Skeletal muscle tissue (tissue), 3 donors: ENCODE measurements at regions not wholly inside any gene's neighbourhood (a gene's known extent, or its start where the extent isn't known, plus 50 kb on each side); places are given as distances from the start of the nearest gene placed in this dataset.
"Not testable (repeated sequence)": the region's sequence is repeated elsewhere in the genome, so short reads cannot be mapped to it uniquely, and the experiment has no call there.

ENCODE experiments used
- H3K27ac ChIP-seq: one replicate; pipeline ENCODE4 v1.7.0; 2013; ENCODE audit warnings: mild to moderate bottlenecking, low read depth, low read length, inconsistent platforms
- H3K27me3 ChIP-seq, 3 donors: one replicate each; pipeline ENCODE4 v1.7.0; 2013; ENCODE audit warnings: low read length in 3 of 3; ENCODE audit not compliant: control insufficient read depth in 3 of 3, insufficient read depth in 3 of 3
- H3K36me3 ChIP-seq, 3 donors: one replicate each; pipeline ENCODE4 v1.7.0; 2013; ENCODE audit warnings: low read length in 3 of 3; ENCODE audit not compliant: control insufficient read depth in 3 of 3, insufficient read depth in 3 of 3
- H3K4me1 ChIP-seq, 3 donors: one replicate each; pipeline ENCODE4 v1.7.0; 2013; ENCODE audit warnings: low read length in 3 of 3, mild to moderate bottlenecking in 3 of 3; ENCODE audit not compliant: control insufficient read depth in 3 of 3, insufficient read depth in 3 of 3
- H3K4me3 ChIP-seq, 3 donors: one replicate each; pipeline ENCODE4 v1.7.0; 2013; ENCODE audit warnings: low read length in 3 of 3
- H3K9ac ChIP-seq, 3 donors: one replicate each; pipeline ENCODE4 v1.7.0; 2013; ENCODE audit warnings: low read length in 3 of 3, mild to moderate bottlenecking in 3 of 3, moderate library complexity in 2 of 3, low read depth in 1 of 3
- H3K9me3 ChIP-seq, 3 donors: one replicate each; pipeline ENCODE4 v1.7.0; 2013; ENCODE audit warnings: low read length in 3 of 3; ENCODE audit not compliant: control insufficient read depth in 3 of 3
- donor health status: Osteomylitis.

DNA sequence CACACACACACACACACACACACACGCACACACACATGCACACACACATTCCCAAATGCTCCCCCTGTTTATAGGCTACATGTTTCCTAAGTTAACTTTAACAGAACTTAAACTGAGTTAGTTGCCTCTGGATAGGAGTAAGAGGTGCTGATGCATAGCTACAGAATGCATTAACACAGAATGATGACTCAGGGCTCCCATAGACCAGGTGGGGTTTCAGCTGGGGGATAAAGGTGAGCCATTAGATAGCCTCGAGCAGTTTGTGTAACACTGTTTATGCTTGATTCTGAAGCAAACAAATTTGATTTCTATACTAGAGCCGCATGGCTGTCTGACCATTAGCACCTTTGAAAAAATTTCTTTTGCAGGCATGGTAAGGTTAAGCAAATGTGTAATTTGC lies 741.0 kb downstream of the PLCL1 start:
- no peaks in the 10 kb centered on the region for H3K36me3 ChIP-seq
- no peak overlapping the region for H3K4me3 ChIP-seq
- no peaks in the 10 kb centered on the region for H3K4me1 ChIP-seq
- H3K27me3 ChIP-seq: no peaks in the 10 kb centered on the region
- no peak overlapping the region for H3K27ac ChIP-seq
- no peak overlapping the region for H3K9ac ChIP-seq
- no peaks in the 10 kb centered on the region for H3K9me3 ChIP-seq

DNA sequence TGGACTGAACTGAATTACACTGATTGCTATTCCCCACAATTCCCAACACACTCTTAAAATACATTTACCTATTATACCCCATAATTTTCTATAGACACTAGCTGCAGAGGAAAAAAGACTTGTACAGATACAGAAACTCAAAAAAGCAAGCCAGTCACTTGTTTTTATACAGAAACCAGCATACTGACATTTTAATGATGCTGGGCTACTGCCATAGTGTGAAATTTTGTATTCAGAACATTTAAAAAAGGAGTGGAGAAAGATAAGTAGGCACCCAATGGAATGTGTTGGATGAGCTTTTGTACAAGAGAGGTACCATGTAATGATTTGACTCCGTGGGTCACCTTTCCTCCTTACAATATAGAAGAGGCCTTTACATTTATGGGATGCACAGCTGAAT lies 740.1 kb downstream of the PLCL1 start:
- H3K9ac ChIP-seq: no peak overlapping the region
- no peaks in the 10 kb centered on the region for H3K4me1 ChIP-seq
- H3K9me3 ChIP-seq: no peaks in the 10 kb centered on the region
- H3K27ac ChIP-seq: no peak overlapping the region
- no peaks in the 10 kb centered on the region for H3K36me3 ChIP-seq
- H3K4me3 ChIP-seq: no peak overlapping the region
- H3K27me3 ChIP-seq: no peaks in the 10 kb centered on the region

DNA sequence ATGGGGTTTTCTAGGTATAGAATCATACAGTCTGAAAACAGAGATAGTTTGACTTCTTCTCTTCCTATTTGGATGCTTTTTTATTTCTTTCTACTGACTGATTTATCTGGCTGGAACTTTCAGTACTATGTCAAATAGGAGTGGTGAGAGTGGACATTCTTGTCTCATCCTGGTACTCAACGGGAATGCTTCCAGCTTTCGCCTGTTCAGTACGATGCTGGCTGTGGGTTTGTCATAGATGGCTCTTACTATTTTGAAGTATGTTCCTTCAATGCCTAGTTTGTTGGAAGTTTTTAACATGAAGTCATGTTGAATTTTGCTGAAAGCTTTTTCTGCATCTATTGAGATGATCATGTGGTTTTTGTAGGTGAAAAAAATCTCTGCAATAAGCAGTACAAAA lies 730.4 kb downstream of the PLCL1 start:
- Histone ChIP-seq H3K27ac (no peak overlapping the region), H3K4me3 (no peak overlapping the region), H3K9ac (no peak overlapping the region)

GRCh38 chr2:198525211-198525969 lies 721.0 kb downstream of the PLCL1 start:
- no peaks in the 10 kb centered on the region for H3K4me1 ChIP-seq
- H3K9me3 ChIP-seq: no peaks in the 10 kb centered on the region
- H3K27ac ChIP-seq: no peak overlapping the region
- H3K36me3 ChIP-seq: no peaks in the 10 kb centered on the region
- H3K4me3 ChIP-seq: no peak overlapping the region
- no peaks in the 10 kb centered on the region for H3K27me3 ChIP-seq
- no peak overlapping the region for H3K9ac ChIP-seq

More for the DNA sequence above, 730.4 kb downstream of the PLCL1 start:
- H3K27me3 ChIP-seq: no peaks in the 10 kb centered on the region
- H3K4me1 ChIP-seq: no peaks in the 10 kb centered on the region
- H3K9me3 ChIP-seq: peaks cover 0 to 5% (median 0%) of the 10 kb centered on the region in 3 donors
- no peaks in the 10 kb centered on the region for H3K36me3 ChIP-seq

DNA sequence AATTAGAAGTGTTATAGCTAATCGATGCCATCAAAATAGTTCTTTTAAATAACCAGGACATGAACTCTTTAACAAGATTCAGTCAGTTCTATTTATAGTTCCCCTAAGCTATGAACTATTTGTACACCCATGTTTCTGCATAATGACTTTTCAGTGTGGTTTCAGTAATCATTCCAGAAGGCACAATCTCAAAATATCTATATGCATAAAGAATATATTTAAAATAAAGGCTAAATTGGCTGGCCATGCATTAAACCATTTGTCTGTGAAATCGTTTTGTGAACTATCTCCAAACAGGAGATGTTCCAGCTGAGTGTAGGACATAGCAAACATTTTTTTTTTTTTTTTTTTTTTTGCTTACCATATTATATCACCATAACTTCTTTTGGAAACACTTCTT lies 719.3 kb downstream of the PLCL1 start:
- H3K27me3 ChIP-seq: no peaks in the 10 kb centered on the region
- H3K4me3 ChIP-seq: no peak overlapping the region
- no peaks in the 10 kb centered on the region for H3K9me3 ChIP-seq
- no peak overlapping the region for H3K9ac ChIP-seq
- H3K27ac ChIP-seq: no peak overlapping the region
- no peaks in the 10 kb centered on the region for H3K4me1 ChIP-seq
- H3K36me3 ChIP-seq: no peaks in the 10 kb centered on the region

GRCh38 chr2:198518935-198519334 lies 714.5 kb downstream of the PLCL1 start:
- no peak overlapping the region for H3K27ac ChIP-seq
- H3K4me3 ChIP-seq: no peak overlapping the region
- H3K9me3 ChIP-seq: no peaks in the 10 kb centered on the region
- H3K36me3 ChIP-seq: no peaks in the 10 kb centered on the region
- H3K4me1 ChIP-seq: no peaks in the 10 kb centered on the region
- H3K27me3 ChIP-seq: no peaks in the 10 kb centered on the region
- no peak overlapping the region for H3K9ac ChIP-seq

DNA sequence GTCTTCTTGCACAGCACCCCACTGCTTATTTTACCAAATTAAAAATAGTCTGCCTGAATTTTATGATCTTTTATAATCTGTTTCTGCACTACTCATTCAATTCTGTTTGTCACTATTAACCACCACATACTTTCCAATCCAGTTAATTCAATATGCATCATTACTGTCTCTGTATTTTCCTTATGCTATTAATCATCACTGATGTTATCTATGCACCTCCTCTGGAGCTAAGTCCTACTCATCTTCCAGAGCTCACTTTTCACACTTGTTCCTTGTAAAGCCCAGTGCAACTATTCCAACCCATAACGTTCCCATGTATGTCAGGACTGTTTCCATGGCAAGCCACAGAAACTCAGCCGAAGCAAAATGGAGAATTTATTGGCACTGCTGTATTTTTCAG lies 713.6 kb downstream of the PLCL1 start:
- no peaks in the 10 kb centered on the region for H3K27me3 ChIP-seq
- no peak overlapping the region for H3K4me3 ChIP-seq
- H3K4me1 ChIP-seq: no peaks in the 10 kb centered on the region
- H3K36me3 ChIP-seq: no peaks in the 10 kb centered on the region
- no peak overlapping the region for H3K9ac ChIP-seq
- no peak overlapping the region for H3K27ac ChIP-seq
- no peaks in the 10 kb centered on the region for H3K9me3 ChIP-seq

- not testable (repeated sequence) for H3K27ac ChIP-seq, H3K36me3 ChIP-seq, H3K4me1 ChIP-seq, H3K9ac ChIP-seq, H3K27me3 ChIP-seq, H3K4me3 ChIP-seq, H3K9me3 ChIP-seq
Observed at GRCh38 chr2:198508610-198509009, 704.2 kb downstream of the PLCL1 start.

DNA sequence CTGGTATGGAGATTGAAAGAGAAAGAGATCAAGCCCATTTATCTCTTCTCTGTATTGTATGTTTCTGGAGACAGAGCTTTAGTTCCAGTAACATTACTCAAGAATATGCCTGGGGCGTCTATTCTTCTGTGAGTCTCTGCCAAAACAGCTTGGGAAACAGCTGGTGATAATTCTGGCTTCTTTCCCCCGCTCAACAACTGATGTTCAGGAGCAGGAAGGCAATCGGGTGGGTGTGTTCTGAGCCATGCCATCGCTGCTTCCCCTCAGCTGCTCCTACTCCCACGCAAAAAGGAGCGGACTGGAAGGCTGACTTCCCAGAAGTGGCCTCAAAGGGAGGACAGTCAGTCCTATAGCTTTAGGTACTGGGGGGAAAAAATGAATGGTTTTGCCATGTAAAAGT lies 695.1 kb downstream of the PLCL1 start:
- no peak overlapping the region for H3K27ac ChIP-seq
- peaks cover 0 to 2% (median 0%) of the 10 kb centered on the region in 3 donors for H3K9me3 ChIP-seq
- no peaks in the 10 kb centered on the region for H3K27me3 ChIP-seq

DNA sequence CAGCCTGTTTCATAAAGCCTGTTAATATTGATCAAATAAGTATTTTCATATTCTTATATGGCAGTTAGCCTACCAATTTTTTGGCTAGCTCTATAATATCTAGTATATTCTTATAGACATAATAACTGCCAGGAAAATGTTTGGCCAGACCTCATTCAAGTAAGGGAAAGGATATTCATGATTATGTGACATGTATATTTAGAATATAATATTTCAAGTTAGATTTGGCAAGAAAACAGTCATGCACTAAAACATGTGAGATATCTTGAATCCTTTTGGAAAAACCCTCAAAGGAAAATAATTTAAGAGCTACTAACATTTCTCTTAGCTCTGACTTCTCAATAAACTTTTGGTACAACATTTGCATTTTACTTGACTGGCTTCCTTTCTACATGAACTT lies 694.1 kb downstream of the PLCL1 start:
- Histone ChIP-seq H3K9ac (no peak overlapping the region), H3K4me3 (no peak overlapping the region), H3K27ac (no peak overlapping the region), H3K4me1 (no peaks in the 10 kb centered on the region), H3K27me3 (no peaks in the 10 kb centered on the region), H3K36me3 (no peaks in the 10 kb centered on the region), H3K9me3 (peaks cover 0 to under 1% (median 0%) of the 10 kb centered on the region in 3 donors)

More for the DNA sequence above, 695.1 kb downstream of the PLCL1 start:
- H3K4me3 ChIP-seq: no peak overlapping the region
- no peaks in the 10 kb centered on the region for H3K36me3 ChIP-seq
- H3K9ac ChIP-seq: no peak overlapping the region
- H3K4me1 ChIP-seq: no peaks in the 10 kb centered on the region
